LNCAP (cell line): ENCODE measurements at regions not wholly inside any gene's neighbourhood (a gene's known extent, or its start where the extent isn't known, plus 50 kb on each side); places are given as distances from the start of the nearest gene placed in this dataset.

ENCODE experiments used
- TF ChIP-seq, protein P1 (sequence below): fragments of 450-650 bp; IDR thresholded peaks from 2 replicates; pipeline ENCODE4 v1.5.1; 2017; ENCODE audit warnings: mild to moderate bottlenecking

DNA sequence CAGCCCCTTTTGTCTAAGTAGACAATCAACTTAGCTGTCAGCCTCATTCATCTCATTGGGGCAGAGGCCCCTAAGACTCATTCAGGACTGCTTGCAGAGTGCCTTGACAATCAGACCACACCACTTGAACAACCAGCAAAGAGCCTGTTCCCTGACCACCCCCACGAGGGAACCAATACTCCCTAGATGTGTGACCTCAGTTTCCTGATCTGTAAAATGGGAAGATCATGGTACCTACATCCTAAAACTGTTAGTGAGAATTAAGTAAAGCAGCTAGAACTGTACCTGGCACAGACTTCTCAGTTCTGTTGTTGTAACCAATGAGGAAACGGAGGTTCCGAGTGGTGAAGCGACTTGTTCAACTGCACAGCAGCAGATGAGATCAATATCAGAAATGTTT is 298.5 kb downstream of the RRAGC start:
- TF ChIP-seq, protein P1, sequence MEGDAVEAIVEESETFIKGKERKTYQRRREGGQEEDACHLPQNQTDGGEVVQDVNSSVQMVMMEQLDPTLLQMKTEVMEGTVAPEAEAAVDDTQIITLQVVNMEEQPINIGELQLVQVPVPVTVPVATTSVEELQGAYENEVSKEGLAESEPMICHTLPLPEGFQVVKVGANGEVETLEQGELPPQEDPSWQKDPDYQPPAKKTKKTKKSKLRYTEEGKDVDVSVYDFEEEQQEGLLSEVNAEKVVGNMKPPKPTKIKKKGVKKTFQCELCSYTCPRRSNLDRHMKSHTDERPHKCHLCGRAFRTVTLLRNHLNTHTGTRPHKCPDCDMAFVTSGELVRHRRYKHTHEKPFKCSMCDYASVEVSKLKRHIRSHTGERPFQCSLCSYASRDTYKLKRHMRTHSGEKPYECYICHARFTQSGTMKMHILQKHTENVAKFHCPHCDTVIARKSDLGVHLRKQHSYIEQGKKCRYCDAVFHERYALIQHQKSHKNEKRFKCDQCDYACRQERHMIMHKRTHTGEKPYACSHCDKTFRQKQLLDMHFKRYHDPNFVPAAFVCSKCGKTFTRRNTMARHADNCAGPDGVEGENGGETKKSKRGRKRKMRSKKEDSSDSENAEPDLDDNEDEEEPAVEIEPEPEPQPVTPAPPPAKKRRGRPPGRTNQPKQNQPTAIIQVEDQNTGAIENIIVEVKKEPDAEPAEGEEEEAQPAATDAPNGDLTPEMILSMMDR = no peak

DNA sequence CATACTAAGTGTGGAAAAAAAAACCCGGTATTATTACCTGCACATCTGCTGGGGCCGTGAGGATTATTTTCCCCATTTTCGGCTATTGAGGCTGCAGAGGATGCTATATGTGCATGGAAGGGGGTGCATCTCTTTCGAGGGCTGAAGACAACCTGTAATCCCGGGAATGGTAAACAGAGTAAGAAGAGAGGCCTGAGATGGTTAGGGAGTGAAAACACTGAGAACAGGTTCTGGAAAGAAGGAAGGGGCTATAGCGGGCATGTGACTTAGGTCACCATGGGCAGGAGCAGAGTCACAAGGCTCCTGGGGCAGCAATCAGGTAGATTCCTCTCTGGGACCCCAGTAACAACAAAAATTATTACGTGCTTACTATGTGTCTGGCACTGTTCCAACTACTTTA is 299.1 kb downstream of the RRAGC start:
- TF ChIP-seq, protein P1 = no peak

DNA sequence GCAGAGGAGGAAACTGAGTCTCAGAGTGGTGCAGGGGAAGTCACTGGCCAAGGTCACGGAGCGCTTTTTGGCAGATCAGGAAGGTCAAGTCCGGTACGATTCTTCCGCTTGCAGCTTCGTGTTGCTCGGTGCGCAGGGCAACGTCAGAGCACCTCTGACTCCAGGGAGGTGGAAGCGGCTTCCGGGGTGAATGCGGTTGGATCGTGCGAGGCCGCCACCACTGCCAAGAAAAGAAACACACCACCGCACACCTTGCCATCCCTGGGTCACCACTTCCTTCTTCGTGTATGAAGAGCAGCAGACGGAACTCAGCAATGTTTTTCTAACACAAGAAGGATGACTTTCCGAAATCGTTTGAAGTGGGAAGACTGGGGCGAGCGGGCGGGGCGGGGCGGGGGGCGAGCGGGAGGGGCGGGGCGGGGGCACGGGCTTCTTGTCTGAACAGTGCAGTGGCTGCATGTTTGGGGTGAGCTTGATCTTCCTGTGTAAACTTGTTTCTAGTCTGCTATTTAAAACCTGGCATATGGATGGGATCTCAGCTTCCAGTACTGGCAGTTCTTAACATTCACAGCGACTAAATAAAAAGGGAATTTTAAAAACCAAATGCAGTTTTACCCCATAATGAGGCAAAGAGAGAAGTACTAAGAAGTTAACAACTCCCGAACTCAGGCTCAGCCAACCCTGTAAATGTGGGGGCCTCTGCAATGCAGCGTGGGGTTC is 300.0 kb downstream of the RRAGC start:
- TF ChIP-seq, protein P1 = no peak

DNA sequence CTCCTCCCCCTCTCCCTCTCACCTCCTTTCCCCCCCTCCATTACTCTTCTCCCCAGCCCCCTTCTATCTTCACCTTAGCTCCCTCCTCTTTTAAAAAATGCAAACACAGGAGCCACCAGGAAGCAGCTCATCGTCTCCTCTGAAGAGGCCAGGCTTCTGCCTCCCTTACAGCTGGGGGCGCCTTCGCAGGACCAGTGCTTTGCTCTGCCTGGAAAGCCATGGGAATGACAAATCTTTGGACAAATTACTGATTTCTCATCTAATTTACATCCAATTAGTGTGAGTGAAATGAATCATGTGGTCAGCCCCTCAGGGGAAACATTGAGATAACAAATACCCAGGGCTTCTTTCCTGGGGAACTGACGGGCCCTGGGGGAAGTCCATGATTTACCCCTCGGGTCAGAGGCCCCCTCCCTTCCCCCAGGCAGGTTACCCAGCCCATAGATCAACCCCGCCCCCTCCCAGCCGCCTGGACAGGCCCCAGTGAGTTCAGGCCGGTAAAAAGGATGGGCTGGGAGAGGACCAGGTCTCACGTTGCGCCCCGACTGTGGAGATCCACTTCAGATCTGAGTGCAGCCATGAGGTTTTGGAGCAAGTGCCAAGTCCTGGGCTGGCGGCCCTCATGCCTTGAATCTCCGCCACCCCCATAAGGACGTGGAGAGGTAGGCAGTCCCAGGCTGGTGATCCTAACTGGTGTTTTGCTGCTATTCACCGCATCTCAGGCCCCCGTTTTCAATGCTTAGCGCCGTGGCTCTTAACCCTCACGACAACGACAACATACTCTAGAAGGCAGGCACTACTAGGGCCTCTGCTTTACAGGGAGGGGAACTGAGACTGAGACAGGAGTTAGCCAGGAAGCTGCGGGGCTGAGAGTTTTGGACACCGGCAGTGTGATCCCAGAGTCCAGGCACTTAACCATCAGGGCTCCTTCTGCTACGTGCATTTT is 300.8 kb downstream of the RRAGC start:
- TF ChIP-seq, protein P1 = no peak

DNA sequence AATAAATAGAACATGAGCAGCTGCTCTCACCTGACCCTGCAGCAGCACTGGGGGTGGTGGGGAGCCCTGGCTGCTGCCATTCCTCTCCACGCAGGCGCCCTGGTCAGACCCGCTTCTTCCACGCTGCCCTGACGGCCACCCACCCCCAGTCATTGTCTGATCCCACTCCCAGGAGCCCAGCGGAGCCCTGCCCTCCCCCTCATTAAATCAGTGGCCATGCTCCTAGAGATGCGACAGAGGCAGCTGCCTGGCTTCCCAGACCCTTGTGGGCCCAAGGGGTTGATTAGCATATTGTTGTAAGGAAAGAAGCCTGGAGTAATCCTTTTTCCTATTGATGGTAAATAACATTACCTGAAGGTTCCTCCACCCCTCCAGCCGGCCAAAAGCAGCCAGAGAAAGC is 301.5 kb downstream of the RRAGC start:
- TF ChIP-seq, protein P1 = no peak

DNA sequence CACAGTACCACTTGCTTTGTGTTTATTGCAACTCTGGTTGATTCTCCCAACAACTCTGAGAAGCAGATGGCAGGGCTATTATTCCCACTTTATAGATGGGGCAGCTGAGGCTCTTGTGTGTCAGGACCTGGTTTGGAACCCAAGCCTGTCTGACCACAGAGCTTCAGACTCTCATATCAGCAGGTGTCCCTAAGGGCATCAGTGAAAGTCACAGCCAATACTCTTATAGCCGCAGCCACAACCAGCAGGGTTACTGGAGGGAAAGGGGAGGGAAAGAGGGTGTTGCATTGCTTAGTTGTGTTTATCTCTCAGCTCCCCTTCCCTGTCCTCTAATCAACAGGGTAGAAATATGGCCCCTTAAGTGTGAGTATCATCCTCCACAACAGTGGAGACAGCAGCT is 304.0 kb downstream of the RRAGC start:
- TF ChIP-seq, protein P1 = no peak

DNA sequence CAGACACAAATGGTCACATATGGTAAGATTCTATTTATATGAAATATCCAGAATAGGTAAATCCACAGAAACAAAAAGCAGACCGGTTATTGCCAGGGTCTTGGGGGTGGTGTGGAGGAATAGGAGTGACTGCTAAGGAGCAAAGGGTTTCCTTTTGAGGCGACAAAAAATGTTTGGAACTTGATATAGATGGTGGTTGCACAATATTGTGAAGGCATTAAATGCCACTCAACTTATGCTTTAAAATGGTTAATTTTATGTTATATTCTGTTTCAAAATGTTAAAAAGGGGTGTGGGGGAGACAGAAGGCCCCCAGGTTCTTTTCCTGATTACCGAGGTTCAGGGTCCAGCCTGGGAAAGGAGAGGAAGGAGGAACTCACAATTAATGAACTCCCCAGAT is 304.4 kb downstream of the RRAGC start:
- TF ChIP-seq, protein P1 = no peak
